ENCODE measurements at regions not wholly inside any gene's neighbourhood (a gene's known extent, or its start where the extent isn't known, plus 50 kb on each side); places are given as distances from the start of the nearest gene placed in this dataset.
"Not testable (repeated sequence)": the region's sequence is repeated elsewhere in the genome, so short reads cannot be mapped to it uniquely, and the experiment has no call there.

GRCh38 chr16:48997081-48997615, 284.5 kb downstream of the CBLN1 start:
- no peak for DNase-seq

- no peak for DNase-seq
Observed at GRCh38 chr16:48978501-48978900, 303.1 kb downstream of the CBLN1 start.

DNA sequence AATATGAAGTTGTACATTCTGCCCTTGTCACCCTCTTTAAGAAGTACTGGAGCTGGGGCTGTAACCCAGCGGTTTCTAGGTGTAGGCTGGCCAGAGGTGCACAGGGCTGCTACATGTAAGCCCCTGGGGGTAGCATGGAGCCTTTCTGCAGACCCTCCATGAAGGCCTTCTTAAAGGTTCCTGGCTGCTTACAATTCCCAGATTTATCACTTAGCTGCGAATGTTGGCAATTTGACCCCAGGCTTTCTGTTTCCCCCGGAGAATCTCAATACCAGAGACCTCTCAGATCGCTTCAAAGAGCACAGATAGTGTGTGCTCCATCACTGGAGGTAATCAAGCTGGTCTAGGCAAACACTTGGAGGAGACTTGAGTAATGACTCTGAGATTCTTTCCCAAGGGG, 309.4 kb downstream of the CBLN1 start:
- DNase-seq: no peak

DNA sequence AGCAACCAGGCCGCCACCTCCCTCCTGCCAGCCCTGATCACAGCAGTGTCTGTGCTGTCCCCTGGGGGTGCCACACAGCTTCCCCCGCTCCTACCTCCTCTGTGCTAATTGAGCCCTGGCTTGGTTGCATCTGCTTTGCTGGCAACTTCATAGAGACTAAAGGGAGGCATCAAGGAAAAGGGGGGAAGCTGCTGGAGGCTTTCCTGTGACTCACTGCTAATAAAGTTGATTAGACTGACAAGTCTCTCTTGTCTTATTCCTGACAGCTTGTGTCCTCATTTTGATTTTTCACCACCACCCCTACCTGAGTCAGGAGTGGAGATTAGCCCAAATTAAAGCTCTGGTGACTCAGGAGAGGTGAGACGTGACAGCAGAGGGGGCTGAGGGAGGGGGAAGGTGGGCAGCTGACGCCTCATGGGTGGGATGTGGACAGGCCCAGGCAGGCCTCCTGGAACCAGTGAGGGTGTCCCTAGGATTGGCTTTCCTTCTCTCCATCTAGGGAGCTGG, 310.0 kb downstream of the CBLN1 start:
- no peak for DNase-seq

GRCh38 chr16:48970216-48970615, 311.4 kb downstream of the CBLN1 start:
- no peak for DNase-seq

DNA sequence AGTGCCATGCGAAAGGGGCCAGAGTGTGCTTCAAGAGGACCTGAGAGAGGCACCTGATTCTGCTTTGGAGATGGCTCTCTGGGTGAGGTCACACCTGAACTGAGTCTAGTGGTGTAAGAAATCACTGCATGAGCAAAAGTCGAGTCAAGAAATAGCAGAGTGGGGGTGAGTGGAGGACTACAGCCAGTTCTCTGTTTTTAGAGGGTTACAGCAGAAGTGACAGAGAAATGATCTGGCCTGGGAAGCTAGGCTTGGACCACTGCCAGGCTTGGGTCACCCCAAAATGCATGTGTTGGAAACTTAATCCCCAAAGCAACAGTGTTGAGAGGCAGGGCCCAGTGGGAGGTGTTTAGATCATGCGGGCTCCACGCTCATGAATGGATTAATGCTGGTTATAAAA, 312.0 kb downstream of the CBLN1 start:
- DNase-seq: no peak

- no peak for DNase-seq
Observed at GRCh38 chr16:48965386-48965785, 316.3 kb downstream of the CBLN1 start.

- DNase-seq: peak; percentile 33 to 61
Observed at GRCh38 chr16:48963901-48964615, 317.6 kb downstream of the CBLN1 start.

DNA sequence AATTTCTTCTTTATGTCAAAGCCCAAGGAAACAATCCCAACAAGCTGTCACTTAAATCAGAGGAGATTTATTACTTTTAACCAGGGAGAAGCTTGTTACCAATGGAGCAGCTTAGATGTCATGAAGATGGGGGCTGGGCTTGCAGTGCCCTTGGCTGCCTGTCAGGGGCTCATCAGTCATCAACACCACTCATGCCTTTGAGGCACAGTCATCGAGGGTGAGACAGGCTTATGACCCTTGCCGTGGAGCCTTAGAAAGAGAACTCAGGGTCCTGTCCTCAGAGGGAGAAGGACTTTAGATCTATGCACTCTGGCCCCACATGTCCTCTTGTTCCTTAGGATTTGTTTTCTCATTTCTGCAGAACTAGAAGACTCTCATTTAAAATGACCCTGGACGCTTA, 318.3 kb downstream of the CBLN1 start:
- peak in 1 of 2 experiments; percentile 6 for DNase-seq

DNA sequence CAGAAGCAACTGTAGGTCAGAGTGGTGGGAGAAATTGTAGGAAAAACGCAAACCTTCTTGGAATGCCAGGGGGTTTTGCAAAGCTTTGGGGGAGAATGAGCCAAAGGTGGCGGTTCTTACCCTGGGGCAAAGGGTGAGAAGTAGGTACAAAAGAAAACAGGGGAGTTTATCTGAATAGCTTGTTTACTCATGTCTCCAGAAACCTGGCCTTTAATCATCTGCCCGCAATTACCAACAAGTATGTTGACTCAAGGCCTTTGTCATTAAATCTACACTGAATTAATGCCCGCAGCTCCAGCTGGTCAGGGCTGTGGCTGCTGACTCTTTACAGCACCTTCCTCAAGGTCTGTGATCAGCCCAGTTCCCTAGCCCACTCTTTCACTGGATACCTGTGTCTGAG, 320.1 kb downstream of the CBLN1 start:
- no peak for DNase-seq

DNA sequence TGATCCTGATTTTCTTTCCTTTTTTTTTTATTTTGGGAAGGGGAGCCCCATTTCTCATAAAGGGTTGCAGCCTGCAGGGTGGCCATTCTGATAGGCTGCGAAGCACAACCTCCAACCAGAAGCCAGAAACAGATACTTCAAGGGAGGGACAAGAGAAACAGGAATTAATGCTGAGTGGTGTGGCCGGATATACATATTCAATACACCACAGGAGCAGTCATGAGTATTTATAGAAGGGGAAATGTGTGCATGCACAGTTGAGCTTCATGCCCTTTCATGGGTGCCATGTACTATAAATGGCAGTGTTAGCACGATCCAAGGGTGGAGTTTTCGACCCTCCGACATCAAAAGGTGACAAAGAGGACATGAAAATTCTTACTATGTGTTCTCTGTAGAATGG, 320.8 kb downstream of the CBLN1 start:
- DNase-seq: no peak

- DNase-seq: no peak
Observed at GRCh38 chr16:48959747-48960146, 321.9 kb downstream of the CBLN1 start.

GRCh38 chr16:48959204-48959603, 322.4 kb downstream of the CBLN1 start:
- DNase-seq: no peak

GRCh38 chr16:48958681-48959080, 323.0 kb downstream of the CBLN1 start:
- no peak for DNase-seq

DNA sequence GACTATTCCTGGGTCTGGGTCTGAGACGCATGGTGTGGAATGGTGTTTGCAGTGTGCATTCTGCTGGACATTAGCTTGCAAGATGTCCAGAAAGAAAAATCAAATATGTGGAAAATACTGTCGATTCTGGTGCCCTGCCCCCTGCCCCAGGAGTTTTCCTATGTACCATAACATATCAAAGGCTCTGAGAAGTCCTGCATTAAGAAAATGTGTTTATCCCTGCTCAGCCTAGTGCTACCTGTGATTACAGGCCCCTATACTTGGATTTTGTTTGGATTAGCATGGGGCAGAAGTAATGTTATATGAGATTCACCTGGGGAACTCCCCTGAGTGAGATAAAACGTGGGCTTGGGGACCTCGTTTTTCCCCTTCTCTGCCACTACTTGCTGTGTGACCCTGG, 325.0 kb downstream of the CBLN1 start:
- DNase-seq: no peak

DNA sequence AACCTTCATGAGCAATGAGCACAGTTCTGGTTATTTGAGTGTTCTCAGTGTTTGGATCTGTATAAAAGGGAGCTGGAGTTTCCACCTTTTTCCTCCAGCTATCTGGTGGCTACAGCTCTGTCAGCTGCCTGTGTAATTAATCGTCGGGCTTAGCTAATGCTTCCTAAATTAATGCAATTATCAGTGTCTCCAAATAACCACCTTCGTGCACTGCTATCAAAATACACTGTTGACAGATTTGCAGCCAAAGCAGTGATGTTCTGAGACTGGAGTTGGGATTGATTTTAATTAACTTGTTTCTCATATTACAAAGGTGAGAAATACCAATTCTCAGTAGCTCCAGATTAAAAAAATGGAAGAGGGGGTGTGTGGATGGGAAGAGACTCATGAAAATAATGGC, 325.8 kb downstream of the CBLN1 start:
- DNase-seq: no peak

DNA sequence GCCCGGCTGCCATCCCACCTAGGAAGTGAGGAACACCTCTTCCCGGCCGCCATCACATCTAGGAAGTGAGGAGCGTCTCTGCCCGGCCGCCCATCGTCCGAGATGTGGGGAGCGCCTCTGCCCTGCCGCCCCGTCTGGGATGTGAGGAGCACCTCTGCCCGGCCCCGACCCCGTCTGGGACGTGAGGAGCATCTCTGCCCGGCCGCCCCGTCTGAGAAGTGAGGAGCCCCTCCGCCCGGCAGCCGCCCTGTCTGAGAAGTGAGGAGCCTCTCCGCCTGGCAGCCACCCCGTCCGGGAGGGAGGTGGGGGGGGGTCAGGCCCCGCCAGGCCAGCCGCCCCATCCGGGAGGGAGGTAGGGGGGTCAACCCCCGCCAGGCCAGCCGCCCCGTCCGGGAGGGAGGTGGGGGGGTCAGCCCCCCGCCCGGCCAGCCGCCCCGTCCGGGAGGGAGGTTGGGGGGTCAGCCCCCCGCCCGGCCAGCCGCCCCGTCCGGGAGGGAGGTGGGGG, 330.0 kb downstream of the CBLN1 start:
- DNase-seq: not testable (repeated sequence)

GRCh38 chr16:48950184-48950583, 331.5 kb downstream of the CBLN1 start:
- DNase-seq: no peak

GRCh38 chr16:48949636-48950035, 332.0 kb downstream of the CBLN1 start:
- no peak for DNase-seq

GRCh38 chr16:48948911-48949310, 332.7 kb downstream of the CBLN1 start:
- no peak for DNase-seq

GRCh38 chr16:48947371-48947713, 334.3 kb downstream of the CBLN1 start:
- DNase-seq: no peak

DNA sequence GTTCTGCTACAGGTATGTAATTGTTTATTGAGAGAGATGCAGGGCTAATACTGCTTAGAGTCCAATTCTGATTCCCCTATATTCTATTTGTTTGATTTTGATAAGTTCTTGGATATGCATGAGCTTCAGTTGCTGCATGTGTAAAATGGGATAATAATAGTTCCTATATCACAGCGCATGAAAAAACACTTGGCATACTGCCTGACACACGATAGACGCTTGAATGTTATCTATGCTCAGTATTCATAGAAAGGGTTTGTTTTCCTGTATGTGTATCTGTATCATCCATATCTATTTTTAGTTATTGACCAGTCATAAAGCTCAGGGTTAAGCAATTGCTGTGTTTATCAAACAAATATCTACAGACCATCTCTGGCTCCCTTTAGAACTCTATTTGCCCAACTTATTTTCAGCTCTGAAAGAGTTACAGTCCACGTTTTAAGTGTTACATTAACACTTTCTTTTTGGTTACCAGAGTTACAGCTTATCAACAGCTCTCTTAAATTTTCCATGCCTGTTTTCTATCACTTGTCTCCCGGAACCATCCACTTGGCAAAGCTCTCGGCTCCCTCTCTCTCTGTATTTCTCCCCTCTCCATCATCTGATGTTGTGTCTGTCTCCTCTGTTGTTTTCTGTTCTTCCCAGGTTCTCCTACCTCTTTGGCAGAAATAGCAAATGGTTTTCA, 334.8 kb downstream of the CBLN1 start:
- no peak for DNase-seq

- no peak for DNase-seq
Observed at GRCh38 chr16:48942996-48943395, 333.0 kb upstream of the N4BP1 start.

DNA sequence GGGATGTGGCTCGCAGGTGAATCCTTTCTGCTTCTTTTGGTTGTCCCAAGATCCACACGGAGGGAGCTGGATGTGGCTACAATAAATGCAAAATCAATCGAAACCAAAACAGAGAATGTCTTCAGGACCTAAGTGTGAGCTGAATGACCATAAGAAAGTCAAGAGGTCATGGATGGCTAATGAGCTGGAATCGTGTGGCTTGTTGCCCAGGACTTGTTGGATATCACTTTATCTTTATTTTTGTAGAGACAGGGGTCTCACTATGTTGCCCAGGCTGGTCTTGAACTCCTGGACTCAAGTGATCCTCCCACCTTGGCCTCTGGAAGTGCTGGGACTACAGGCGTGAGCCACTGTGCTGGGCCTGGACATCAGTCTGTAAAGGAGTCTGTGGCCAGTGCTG, 326.8 kb upstream of the N4BP1 start:
- DNase-seq: no peak

All from SW 1271 (cell line).